DOHH2 (cell line): ENCODE measurements at regions not wholly inside any gene's neighbourhood (a gene's known extent, or its start where the extent isn't known, plus 50 kb on each side); places are given as distances from the start of the nearest gene placed in this dataset.

Source experiments
- CTCF ChIP-seq: fragments of 200-600 bp; sonication (generic); IDR thresholded peaks from one replicate; pipeline ENCODE4 v1.5.1; 2014; ENCODE audit warnings: antibody characterized with exemption, mild to moderate bottlenecking, low read depth, low read length; ENCODE audit not compliant: poor library complexity, severe bottlenecking
- EZH2phosphoT487 ChIP-seq: fragments of 200-600 bp; sonication (generic); IDR thresholded peaks from 2 replicates; pipeline ENCODE4 v1.6.1; 2017; ENCODE audit warnings: borderline replicate concordance, mild to moderate bottlenecking, antibody characterized with exemption, low read length, moderate library complexity, mixed read lengths

GRCh38 chr15:62393196-62393595, 228.1 kb upstream of the C2CD4B start:
- TF ChIP-seq CTCF (no peak), EZH2phosphoT487 (no peak)
